HepG2 (cell line): ENCODE measurements at regions not wholly inside any gene's neighbourhood (a gene's known extent, or its start where the extent isn't known, plus 50 kb on each side); places are given as distances from the start of the nearest gene placed in this dataset.
A peak's percentile ranks its signal among the peaks of the same experiment; 100 is the strongest.

Experiments
- BORCS8-MEF2B ChIP-seq: sonication (generic); formaldehyde crosslinking; IDR thresholded peaks from 2 replicates; pipeline ENCODE4 v1.8.0; 2022; ENCODE audit warnings: mild to moderate bottlenecking, missing genetic modification reagents
- FOXK1 ChIP-seq: sonication (generic); formaldehyde crosslinking; IDR thresholded peaks from 2 replicates; pipeline ENCODE4 v1.4.0; 2020; ENCODE audit warnings: low read depth, missing genetic modification reagents, borderline replicate concordance
- HNRNPK ChIP-seq: fragments of 200-400 bp; formaldehyde crosslinking; IDR thresholded peaks from 2 replicates; pipeline ENCODE4 v1.6.1; 2018; ENCODE audit warnings: low read length, low read depth, moderate library complexity, mild to moderate bottlenecking; ENCODE audit not compliant: poor library complexity, severe bottlenecking
- KDM5B ChIP-seq: sonication (generic); formaldehyde crosslinking; IDR thresholded peaks from 2 replicates; pipeline ENCODE4 v1.4.0; 2020; ENCODE audit warnings: missing genetic modification reagents, mild to moderate bottlenecking, borderline replicate concordance
- NFYB ChIP-seq: sonication (generic); formaldehyde crosslinking; IDR thresholded peaks from 2 replicates; pipeline ENCODE4 v1.4.0; 2020; ENCODE audit warnings: missing genetic modification reagents
- NFYC ChIP-seq: IDR thresholded peaks from 2 replicates; pipeline ENCODE4 v1.6.1; 2016; ENCODE audit warnings: missing genetic modification reagents, missing compliant biosample characterization
- SOX6 ChIP-seq, 2 experiments: fragments of 450-650 bp in 1 of 2; sonication (generic) in 1 of 2; formaldehyde crosslinking in 1 of 2; IDR thresholded peaks; 2 replicates each; pipeline versions ENCODE4 v1.4.0 to v1.6.1; 2017 to 2020; ENCODE audit warnings: antibody characterized with exemption in 1 of 2, mild to moderate bottlenecking in 1 of 2, missing genetic modification reagents in 1 of 2
- TCF7L2 ChIP-seq: IDR thresholded peaks from 2 replicates; pipeline ENCODE4 v1.6.1; 2011; ENCODE audit warnings: mild to moderate bottlenecking, low read depth, low read length, moderate library complexity
- ZFY ChIP-seq: sonication (generic); formaldehyde crosslinking; IDR thresholded peaks from 2 replicates; pipeline ENCODE4 v1.4.0; 2020; ENCODE audit warnings: missing genetic modification reagents
- TF ChIP-seq, protein P1 (sequence below): sonication (generic); formaldehyde crosslinking; IDR thresholded peaks from 2 replicates; pipeline ENCODE4 v1.5.1; 2020; ENCODE audit warnings: mild to moderate bottlenecking, missing genetic modification reagents, moderate library complexity
- TF ChIP-seq, protein P2 (sequence below): sonication (generic); formaldehyde crosslinking; IDR thresholded peaks from 2 replicates; pipeline ENCODE4 v1.5.0; 2020; ENCODE audit warnings: mild to moderate bottlenecking, missing genetic modification reagents, borderline replicate concordance
- TF ChIP-seq, protein P3 (sequence below): sonication (generic); formaldehyde crosslinking; conservative IDR thresholded peaks from 2 replicates; pipeline ENCODE4 v1.4.0; 2020; ENCODE audit warnings: mild to moderate bottlenecking, missing genetic modification reagents, moderate library complexity
- TF ChIP-seq, protein P4 (sequence below): sonication (generic); formaldehyde crosslinking; IDR thresholded peaks from 2 replicates; pipeline ENCODE4 v1.4.0; 2020; ENCODE audit warnings: missing genetic modification reagents

DNA sequence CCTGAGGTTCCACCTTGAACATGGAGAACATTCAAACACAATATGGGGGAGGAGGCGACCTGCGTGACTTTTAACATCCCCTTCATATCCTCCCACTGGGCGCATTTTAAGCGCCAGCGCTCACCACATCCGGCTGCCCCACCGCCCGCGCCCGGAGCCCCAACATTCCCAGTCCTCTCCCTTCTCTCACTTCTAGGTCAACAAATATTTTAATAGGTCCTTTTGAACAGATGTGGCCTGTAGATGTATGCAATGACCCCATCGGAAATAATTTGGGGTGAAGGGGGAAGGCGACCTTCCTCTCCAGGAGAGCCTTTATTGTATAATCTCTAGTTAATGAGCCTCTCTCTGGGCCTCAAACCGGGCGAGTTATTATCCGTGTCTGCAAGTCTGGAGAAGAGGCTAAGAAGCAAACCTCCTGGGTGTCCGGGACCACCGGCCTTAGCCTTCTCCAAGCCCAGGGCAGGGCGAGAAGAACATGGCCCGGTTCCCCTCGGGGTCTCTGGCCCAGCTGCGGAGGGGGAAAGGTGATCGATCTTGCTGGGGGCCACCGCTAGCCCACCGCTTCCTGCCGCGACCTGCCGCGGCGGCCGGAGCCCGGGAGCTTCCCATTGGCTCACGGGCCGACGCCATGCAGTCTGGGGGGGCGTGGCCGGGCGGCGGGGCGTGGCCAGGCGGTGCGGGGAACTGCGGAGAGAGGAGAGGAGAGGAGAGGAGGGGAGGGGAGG is 83.2 kb upstream of the HMGA2 start (continued):
- TF ChIP-seq, protein P1, sequence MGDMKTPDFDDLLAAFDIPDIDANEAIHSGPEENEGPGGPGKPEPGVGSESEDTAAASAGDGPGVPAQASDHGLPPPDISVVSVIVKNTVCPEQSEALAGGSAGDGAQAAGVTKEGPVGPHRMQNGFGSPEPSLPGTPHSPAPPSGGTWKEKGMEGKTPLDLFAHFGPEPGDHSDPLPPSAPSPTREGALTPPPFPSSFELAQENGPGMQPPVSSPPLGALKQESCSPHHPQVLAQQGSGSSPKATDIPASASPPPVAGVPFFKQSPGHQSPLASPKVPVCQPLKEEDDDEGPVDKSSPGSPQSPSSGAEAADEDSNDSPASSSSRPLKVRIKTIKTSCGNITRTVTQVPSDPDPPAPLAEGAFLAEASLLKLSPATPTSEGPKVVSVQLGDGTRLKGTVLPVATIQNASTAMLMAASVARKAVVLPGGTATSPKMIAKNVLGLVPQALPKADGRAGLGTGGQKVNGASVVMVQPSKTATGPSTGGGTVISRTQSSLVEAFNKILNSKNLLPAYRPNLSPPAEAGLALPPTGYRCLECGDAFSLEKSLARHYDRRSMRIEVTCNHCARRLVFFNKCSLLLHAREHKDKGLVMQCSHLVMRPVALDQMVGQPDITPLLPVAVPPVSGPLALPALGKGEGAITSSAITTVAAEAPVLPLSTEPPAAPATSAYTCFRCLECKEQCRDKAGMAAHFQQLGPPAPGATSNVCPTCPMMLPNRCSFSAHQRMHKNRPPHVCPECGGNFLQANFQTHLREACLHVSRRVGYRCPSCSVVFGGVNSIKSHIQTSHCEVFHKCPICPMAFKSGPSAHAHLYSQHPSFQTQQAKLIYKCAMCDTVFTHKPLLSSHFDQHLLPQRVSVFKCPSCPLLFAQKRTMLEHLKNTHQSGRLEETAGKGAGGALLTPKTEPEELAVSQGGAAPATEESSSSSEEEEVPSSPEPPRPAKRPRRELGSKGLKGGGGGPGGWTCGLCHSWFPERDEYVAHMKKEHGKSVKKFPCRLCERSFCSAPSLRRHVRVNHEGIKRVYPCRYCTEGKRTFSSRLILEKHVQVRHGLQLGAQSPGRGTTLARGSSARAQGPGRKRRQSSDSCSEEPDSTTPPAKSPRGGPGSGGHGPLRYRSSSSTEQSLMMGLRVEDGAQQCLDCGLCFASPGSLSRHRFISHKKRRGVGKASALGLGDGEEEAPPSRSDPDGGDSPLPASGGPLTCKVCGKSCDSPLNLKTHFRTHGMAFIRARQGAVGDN (CRISPR knock-in tag), result peak; percentile 65
- TF ChIP-seq FOXK1 (CRISPR knock-in tag) (no peak), HNRNPK (peak; percentile 97), SOX6 (IDR thresholded peaks at IDR 0.05) (no peak), SOX6 (CRISPR knock-in tag; IDR thresholded peaks at IDR 0.05) (0 out of 2 replicates have a peak, but pooled peaks have one; percentile 20), BORCS8-MEF2B (CRISPR knock-in tag) (peak; percentile 20; the same call in 1 of the 2 replicates), NFYB (CRISPR knock-in tag) (peak; percentile 72), TCF7L2 (no peak), KDM5B (CRISPR knock-in tag) (0 out of 2 replicates have a peak, but pooled peaks have one; percentile 27), ZFY (CRISPR knock-in tag) (peak; percentile 40; the same call in 1 of the 2 replicates), NFYC (CRISPR knock-in tag) (peak; percentile 68)
- TF ChIP-seq, protein P2, sequence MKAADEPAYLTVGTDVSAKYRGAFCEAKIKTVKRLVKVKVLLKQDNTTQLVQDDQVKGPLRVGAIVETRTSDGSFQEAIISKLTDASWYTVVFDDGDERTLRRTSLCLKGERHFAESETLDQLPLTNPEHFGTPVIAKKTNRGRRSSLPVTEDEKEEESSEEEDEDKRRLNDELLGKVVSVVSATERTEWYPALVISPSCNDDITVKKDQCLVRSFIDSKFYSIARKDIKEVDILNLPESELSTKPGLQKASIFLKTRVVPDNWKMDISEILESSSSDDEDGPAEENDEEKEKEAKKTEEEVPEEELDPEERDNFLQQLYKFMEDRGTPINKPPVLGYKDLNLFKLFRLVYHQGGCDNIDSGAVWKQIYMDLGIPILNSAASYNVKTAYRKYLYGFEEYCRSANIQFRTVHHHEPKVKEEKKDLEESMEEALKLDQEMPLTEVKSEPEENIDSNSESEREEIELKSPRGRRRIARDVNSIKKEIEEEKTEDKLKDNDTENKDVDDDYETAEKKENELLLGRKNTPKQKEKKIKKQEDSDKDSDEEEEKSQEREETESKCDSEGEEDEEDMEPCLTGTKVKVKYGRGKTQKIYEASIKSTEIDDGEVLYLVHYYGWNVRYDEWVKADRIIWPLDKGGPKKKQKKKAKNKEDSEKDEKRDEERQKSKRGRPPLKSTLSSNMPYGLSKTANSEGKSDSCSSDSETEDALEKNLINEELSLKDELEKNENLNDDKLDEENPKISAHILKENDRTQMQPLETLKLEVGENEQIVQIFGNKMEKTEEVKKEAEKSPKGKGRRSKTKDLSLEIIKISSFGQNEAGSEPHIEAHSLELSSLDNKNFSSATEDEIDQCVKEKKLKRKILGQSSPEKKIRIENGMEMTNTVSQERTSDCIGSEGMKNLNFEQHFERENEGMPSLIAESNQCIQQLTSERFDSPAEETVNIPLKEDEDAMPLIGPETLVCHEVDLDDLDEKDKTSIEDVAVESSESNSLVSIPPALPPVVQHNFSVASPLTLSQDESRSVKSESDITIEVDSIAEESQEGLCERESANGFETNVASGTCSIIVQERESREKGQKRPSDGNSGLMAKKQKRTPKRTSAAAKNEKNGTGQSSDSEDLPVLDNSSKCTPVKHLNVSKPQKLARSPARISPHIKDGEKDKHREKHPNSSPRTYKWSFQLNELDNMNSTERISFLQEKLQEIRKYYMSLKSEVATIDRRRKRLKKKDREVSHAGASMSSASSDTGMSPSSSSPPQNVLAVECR (CRISPR knock-in tag), result 0 out of 2 replicates have a peak, but pooled peaks have one; percentile 15
- TF ChIP-seq, protein P3, sequence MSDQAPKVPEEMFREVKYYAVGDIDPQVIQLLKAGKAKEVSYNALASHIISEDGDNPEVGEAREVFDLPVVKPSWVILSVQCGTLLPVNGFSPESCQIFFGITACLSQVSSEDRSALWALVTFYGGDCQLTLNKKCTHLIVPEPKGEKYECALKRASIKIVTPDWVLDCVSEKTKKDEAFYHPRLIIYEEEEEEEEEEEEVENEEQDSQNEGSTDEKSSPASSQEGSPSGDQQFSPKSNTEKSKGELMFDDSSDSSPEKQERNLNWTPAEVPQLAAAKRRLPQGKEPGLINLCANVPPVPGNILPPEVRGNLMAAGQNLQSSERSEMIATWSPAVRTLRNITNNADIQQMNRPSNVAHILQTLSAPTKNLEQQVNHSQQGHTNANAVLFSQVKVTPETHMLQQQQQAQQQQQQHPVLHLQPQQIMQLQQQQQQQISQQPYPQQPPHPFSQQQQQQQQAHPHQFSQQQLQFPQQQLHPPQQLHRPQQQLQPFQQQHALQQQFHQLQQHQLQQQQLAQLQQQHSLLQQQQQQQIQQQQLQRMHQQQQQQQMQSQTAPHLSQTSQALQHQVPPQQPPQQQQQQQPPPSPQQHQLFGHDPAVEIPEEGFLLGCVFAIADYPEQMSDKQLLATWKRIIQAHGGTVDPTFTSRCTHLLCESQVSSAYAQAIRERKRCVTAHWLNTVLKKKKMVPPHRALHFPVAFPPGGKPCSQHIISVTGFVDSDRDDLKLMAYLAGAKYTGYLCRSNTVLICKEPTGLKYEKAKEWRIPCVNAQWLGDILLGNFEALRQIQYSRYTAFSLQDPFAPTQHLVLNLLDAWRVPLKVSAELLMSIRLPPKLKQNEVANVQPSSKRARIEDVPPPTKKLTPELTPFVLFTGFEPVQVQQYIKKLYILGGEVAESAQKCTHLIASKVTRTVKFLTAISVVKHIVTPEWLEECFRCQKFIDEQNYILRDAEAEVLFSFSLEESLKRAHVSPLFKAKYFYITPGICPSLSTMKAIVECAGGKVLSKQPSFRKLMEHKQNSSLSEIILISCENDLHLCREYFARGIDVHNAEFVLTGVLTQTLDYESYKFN (CRISPR knock-in tag), result peak; percentile 25; the same call in 1 of the 2 replicates
- TF ChIP-seq, protein P4, sequence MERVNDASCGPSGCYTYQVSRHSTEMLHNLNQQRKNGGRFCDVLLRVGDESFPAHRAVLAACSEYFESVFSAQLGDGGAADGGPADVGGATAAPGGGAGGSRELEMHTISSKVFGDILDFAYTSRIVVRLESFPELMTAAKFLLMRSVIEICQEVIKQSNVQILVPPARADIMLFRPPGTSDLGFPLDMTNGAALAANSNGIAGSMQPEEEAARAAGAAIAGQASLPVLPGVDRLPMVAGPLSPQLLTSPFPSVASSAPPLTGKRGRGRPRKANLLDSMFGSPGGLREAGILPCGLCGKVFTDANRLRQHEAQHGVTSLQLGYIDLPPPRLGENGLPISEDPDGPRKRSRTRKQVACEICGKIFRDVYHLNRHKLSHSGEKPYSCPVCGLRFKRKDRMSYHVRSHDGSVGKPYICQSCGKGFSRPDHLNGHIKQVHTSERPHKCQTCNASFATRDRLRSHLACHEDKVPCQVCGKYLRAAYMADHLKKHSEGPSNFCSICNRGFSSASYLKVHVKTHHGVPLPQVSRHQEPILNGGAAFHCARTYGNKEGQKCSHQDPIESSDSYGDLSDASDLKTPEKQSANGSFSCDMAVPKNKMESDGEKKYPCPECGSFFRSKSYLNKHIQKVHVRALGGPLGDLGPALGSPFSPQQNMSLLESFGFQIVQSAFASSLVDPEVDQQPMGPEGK (CRISPR knock-in tag), result peak; percentile 51; the same call in 1 of the 2 replicates
